NCI-H748 treated with DMSO at 0.1 percent for 48 hours (cell line): ENCODE measurements at regions not wholly inside any gene's neighbourhood (a gene's known extent, or its start where the extent isn't known, plus 50 kb on each side); places are given as distances from the start of the nearest gene placed in this dataset.
"Not testable (repeated sequence)": the region's sequence is repeated elsewhere in the genome, so short reads cannot be mapped to it uniquely, and the experiment has no call there.

Experiments used
- DNase-seq: peaks from one replicate; lab custom pipeline; 2025; lab: John Stamatoyannopoulos, UW

GRCh38 chr20:39775110-39775509, 813.0 kb downstream of the DHX35 start:
- DNase-seq: no peak

- no peak for DNase-seq
Observed at GRCh38 chr20:39773380-39774000, 811.3 kb downstream of the DHX35 start.

GRCh38 chr20:39767352-39767751, 805.2 kb downstream of the DHX35 start:
- no peak for DNase-seq

- no peak for DNase-seq
Observed at GRCh38 chr20:39766333-39766732, 804.2 kb downstream of the DHX35 start.

- no peak for DNase-seq
Observed at GRCh38 chr20:39762716-39763115, 800.6 kb downstream of the DHX35 start.

- DNase-seq: no peak
Observed at GRCh38 chr20:39758876-39759275, 796.7 kb downstream of the DHX35 start.

- no peak for DNase-seq
Observed at GRCh38 chr20:39756828-39757227, 794.7 kb downstream of the DHX35 start.

- DNase-seq: no peak
Observed at GRCh38 chr20:39756369-39756768, 794.2 kb downstream of the DHX35 start.

GRCh38 chr20:39752262-39752876, 790.2 kb downstream of the DHX35 start:
- no peak for DNase-seq

- no peak for DNase-seq
Observed at GRCh38 chr20:39751557-39752137, 789.5 kb downstream of the DHX35 start.

- DNase-seq: no peak
Observed at GRCh38 chr20:39745380-39745779, 783.2 kb downstream of the DHX35 start.

GRCh38 chr20:39738651-39739050, 776.5 kb downstream of the DHX35 start:
- DNase-seq: no peak

GRCh38 chr20:39736434-39737327, 774.5 kb downstream of the DHX35 start:
- DNase-seq: no peak

GRCh38 chr20:39725513-39725912, 763.4 kb downstream of the DHX35 start:
- DNase-seq: not testable (repeated sequence)

GRCh38 chr20:39719293-39719692, 757.1 kb downstream of the DHX35 start:
- DNase-seq: no peak

- DNase-seq: no peak
Observed at GRCh38 chr20:39717936-39718335, 755.8 kb downstream of the DHX35 start.

- DNase-seq: no peak
Observed at GRCh38 chr20:39716796-39717341, 754.7 kb downstream of the DHX35 start.

GRCh38 chr20:39713076-39713840, 751.1 kb downstream of the DHX35 start:
- DNase-seq: no peak

GRCh38 chr20:39706184-39706663, 744.1 kb downstream of the DHX35 start:
- no peak for DNase-seq

GRCh38 chr20:39705032-39705431, 742.9 kb downstream of the DHX35 start:
- DNase-seq: no peak

- not testable (repeated sequence) for DNase-seq
Observed at GRCh38 chr20:39703357-39703756, 741.2 kb downstream of the DHX35 start.
